NCI-H2081 treated with DMSO at 0.1 percent for 48 hours (cell line): ENCODE measurements at regions not wholly inside any gene's neighbourhood (a gene's known extent, or its start where the extent isn't known, plus 50 kb on each side); places are given as distances from the start of the nearest gene placed in this dataset.

Source experiments
- DNase-seq: peaks from one replicate; lab custom pipeline; 2025; lab: John Stamatoyannopoulos, UW

DNA sequence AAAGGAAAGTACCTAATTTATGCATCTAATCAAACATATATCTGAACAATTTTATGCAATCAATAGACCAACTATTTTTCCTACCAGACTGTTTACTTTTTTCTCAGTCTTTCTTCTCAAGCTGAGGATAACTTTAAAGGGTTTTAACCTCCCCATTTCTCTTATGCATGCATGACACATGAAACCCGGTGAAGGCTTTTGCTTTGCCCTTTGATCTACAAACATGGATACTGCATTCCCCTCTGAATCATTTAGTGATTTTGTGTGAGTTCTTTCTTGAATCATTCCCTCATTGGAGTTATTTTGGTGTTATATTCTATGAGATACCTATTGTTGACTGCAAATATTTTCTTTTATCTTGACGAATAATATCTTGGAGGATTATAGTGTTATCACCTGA, 931.9 kb upstream of the CNTNAP5 start:
- DNase-seq: no peak

- no peak for DNase-seq
Measured at GRCh38 chr2:123095219-123095835, 929.8 kb upstream of the CNTNAP5 start.

GRCh38 chr2:123098619-123099018, 926.5 kb upstream of the CNTNAP5 start:
- no peak for DNase-seq

DNA sequence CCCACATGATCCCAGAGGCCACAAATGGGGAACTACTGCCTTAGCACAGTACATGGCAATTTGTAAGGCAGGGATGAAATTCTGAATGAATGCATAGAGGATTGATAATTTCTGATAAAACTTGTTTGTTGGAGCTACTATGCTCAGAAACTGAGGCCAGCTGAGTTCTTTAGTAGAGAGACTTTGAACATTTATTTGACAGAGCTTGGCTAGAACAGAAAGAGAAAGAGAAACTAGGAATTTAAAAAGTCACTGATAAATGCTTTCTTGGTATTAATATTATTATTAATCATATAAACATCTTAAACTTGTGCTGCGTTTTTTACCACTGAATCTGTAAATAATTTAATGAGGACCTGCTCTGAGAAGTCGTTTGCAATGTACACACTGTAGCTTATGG, 923.7 kb upstream of the CNTNAP5 start:
- no peak for DNase-seq

DNA sequence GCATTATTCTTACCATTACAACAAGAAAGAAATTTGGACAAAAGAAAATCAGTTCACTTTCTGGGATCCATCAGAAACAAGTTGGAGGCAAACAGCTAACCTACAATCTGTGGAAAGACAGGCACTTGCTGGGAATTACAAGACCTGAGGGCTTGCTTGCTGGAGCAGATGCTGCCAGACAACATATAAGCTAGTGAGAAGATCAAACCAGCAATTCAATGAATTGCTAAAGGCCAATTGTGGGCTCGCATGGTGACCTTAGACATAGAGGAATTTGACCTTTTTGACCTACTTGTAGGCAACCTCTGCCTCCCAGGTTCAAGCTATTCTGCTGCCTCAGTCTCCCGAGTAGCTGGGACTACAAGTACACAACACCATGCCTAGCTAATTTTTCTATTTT, 921.2 kb upstream of the CNTNAP5 start:
- no peak for DNase-seq

- no peak for DNase-seq
Measured at GRCh38 chr2:123116595-123116994, 908.5 kb upstream of the CNTNAP5 start.

DNA sequence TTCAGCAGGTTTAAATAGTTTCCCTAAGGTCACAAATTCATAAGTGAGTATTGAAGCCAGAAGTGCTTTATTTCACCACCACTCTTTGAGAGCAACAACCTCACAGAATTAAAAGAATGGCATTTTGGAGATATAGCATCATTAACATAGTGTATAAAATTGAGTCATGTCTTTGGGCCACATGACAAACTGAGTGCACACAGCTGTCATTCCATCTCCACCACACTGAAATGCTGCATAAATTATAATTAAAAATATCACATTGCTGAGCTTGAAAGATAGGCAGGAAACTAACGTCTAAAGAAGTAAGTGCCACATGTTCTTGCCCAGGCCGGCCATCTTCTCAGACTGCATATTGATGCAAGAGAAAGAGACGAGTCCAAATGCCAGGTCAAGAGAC, 897.9 kb upstream of the CNTNAP5 start:
- no peak for DNase-seq

DNA sequence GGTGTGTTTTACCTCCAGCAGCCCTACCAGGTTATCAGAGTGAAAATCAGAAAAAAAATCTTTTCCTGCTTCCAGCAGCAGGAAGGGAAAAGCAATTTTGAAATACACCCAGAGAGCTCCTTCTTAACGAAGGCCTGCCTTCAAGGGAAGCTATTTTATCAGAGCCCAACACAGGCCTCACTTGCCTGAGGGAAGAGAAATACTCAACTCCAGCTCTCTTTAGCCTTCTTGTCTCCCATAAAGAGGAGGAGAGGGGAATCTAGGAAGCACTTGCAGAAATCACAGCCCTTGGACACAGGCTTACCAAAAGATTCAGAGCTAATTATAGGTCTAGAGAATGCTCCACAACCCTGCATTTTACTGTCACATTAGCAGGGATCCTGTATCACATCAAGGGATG, 896.1 kb upstream of the CNTNAP5 start:
- no peak for DNase-seq

DNA sequence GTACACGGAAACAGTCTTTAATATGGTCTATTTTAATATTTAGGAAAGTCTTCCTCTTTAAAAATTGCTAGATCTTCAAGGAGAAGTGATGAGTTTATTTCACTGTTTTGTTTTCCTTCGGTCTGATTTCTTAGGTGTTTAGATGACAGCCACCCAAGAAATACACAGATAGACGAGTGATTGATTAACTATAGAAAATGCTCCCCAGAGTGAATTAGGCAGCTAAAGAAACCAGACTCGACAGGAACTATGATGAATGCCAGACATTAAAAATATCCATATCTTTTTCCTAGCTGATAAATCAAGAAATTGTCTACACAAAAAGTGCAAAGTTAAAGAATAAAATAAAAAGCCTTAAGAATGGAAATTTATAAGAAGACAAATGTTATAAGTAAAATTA, 888.7 kb upstream of the CNTNAP5 start:
- no peak for DNase-seq

DNA sequence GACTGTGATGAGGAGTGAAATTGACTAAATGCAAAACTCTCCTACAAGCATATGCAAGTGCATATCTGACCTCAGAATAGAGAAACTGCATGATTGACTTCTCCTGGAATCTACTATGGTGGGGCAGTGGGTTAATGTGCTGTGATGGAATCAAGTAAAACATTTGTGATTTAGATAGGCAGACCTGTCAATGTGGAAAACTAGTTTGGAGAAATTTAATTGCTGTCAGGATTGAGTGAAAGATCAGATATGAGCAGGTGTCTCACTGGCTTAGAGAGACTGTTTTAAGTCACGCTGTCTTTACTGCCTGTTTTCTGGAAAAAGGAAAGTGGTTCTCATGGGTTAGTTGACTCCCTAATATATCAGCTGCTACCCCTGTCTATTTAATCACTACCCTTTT, 881.0 kb upstream of the CNTNAP5 start:
- no peak for DNase-seq

DNA sequence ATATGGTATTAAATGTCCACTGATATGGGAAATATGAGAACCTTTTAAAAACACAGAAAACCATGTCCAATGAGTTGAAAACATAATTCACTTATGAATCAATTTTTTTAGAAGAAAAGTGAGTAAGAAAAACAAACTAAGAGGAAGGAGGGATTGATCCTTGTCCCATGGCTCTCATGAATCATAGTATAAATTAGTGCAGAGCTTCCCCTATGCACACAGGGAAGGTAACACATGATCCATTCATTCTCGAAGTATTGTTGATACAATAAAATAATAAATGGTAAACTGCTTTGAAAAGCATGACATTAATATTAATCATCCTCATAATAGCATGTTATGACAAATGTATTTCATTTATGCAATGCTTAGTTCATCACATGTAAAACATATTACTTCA, 872.0 kb upstream of the CNTNAP5 start:
- DNase-seq: no peak

DNA sequence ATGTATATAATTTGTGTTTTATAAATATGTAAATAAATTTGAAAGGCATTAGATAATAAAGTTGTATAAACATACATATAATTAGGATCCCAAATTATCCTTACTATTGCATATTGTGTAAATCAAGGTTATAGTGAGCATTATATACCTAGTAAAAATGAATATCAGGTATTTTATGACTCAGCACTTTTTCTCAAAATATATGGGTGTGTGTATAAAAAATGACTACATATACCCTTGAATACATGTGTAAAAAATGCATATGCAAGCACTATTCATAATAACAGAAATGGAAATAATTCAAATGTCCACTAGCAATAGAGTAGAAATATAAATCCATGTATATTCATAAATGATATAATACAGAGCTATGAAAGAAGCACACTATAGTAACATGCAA, 870.9 kb upstream of the CNTNAP5 start:
- DNase-seq: no peak

DNA sequence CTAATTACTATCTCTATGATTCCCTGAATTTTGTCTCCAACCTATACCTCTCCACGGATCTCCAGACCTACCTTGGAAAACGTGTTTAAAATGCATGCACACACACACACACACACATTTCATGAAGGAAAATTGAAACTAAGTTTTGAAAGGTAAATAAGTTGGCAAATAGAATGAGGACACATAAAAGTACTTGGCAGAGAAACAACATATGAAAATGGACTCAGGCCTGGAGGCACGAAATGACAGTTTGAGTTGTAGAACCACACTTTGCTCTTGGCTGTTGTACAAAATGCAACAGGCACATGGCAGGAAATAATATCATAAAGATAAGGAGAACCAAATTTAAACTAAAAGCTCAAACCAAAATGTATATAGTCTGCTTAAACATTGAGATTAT, 868.1 kb upstream of the CNTNAP5 start:
- no peak for DNase-seq

- DNase-seq: no peak
Measured at GRCh38 chr2:123162400-123163016, 862.6 kb upstream of the CNTNAP5 start.

- DNase-seq: no peak
Measured at GRCh38 chr2:123163398-123163797, 861.7 kb upstream of the CNTNAP5 start.

DNA sequence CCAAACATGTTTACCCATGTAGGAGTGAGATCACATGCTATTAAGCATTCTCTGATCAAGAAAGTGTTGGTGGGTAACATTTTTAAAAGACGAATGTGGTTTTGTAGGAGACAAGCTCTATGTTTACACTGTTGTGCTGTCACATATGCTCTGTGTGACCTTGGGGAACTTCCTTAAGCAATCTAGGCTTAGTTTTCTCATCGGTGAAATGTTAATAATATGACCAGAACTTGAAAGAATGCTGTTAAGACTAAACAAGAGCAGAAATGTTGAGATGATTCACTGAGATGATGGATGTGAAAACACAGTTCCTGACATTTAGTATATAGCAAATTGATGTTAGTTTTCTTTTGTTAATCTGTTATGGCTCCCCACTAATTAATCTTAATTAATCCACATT, 860.9 kb upstream of the CNTNAP5 start:
- no peak for DNase-seq

DNA sequence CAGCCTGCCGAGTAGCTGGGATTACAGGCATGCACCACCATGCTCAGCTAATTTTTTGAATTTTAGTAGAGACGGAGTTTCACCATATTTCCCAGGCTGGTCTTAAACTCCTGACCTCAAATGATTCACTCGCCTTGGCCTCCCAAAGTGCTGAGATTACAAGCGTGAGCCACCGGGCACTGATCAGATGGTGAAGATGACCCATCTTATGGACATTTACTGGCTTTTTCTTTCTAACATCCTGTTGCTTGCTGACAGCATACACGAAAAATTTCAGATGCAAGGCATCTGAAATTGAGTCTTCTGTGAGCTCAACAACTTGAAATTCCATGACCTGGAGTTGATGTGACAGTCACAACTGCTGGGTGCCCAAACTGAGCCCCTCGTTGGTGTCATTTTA, 859.5 kb upstream of the CNTNAP5 start:
- no peak for DNase-seq

DNA sequence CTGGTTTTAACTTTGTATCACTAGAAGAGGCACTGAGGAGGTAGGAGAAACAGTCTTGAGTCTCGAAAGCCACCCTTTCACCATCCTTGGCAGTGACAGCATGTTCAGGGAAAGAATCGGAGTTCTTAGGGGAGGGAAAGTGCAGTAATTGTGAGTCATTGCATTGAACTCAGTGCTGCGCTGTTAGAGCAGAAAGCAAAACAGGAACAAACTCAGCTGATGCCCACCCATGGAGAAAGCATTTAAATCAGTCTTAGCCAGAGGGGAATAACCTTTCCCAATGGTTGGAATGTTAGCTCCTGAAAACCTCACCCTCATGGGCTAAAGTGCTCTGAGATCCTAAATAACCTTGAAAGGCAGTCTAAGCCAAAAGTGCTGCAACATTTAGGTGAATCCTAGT, 845.6 kb upstream of the CNTNAP5 start:
- DNase-seq: no peak

DNA sequence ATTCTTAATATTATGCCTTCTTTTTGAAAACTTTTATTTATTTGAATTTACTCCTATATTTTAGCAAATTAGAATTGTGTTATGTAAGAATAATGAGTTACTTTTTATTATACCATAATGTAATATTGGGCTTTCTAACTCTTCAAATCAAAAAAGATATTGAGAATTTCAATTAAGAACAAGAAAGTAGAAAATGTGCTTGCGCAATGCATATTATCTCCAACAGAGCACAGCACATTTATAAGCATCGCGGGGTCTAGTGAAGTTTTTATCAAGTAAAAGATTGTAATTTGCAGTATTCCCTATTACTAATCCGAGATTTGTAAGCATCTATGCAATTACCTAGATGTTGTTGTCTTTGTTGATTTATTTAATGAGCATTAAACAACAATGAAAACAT, 829.1 kb upstream of the CNTNAP5 start:
- DNase-seq: no peak

GRCh38 chr2:123200035-123200434, 825.1 kb upstream of the CNTNAP5 start:
- no peak for DNase-seq

DNA sequence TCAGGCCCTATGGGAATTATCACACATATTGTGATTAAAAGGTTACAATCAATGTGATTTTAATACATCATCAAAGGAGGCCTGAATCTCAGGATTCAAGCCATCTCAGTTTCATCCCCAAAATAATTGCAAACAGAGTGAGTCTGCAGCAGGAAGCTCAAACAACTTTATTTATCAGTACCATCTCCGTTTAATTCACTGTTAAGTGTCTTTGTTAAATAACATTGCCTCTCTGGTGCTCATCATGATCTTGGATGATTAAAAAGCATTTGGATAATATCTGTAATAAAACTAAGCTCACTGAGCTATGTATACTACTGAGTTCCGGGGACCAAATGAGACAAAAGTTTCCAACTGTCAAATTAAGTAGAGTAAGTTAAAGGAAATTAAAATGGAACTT, 817.8 kb upstream of the CNTNAP5 start:
- DNase-seq: no peak

DNA sequence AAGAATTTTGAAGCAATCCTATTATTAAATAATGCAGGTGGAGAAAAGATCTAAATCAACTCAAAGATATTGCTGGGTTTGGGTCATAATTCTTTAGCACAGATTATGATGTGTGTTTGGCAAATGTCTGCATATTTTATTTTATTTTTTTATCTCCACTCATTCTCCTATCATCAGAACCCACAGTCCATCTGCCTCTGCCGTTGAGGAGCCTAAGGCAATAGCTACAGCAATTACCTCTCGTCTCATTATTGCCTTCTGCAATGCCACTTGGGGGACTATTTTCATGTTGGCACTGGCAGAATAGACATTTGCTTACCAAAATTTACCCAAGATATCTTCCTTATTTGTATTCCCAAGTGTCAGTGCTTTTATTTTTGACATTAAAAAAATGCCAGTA, 815.9 kb upstream of the CNTNAP5 start:
- DNase-seq: no peak

- no peak for DNase-seq
Measured at GRCh38 chr2:123211181-123211580, 813.9 kb upstream of the CNTNAP5 start.

- DNase-seq: no peak
Measured at GRCh38 chr2:123245156-123245555, 779.9 kb upstream of the CNTNAP5 start.
